Body of pancreas (tissue), 4 donors: ENCODE measurements at regions not wholly inside any gene's neighbourhood (a gene's known extent, or its start where the extent isn't known, plus 50 kb on each side); places are given as distances from the start of the nearest gene placed in this dataset.
A peak's percentile ranks its signal among the peaks of the same experiment; 100 is the strongest.

Source experiments
- ATAC-seq: fragments of 150-250 bp; one replicate; pipeline ENCODE4 v1.9.1; 2016
- DNase-seq, 4 donors: peaks; one replicate each; pipeline ENCODE4 v3.0.0-alpha.2; 2019
- H3K27ac ChIP-seq, 4 donors: fragments of 200-600 bp; sonication (generic); 1 replicate in 3 of 4; 2 replicates in 1 of 4; pipeline versions ENCODE4 v1.5.1 to v1.6.1; 2016 to 2019; ENCODE audit warnings: mild to moderate bottlenecking in 1 of 4, mixed read lengths in 1 of 4, moderate library complexity in 1 of 4
- H3K27me3 ChIP-seq, 2 donors: fragments of 200-600 bp; sonication (generic); one replicate each; pipeline ENCODE4 v1.6.0; 2016; ENCODE audit warnings: mild to moderate bottlenecking in 1 of 2
- H3K36me3 ChIP-seq, 2 donors: fragments of 200-600 bp; sonication (generic); replicated peaks in 1 of 2; 2 replicates each; pipeline ENCODE4 v1.5.1; 2016; ENCODE audit warnings: low read depth in 2 of 2; ENCODE audit not compliant: insufficient read depth in 1 of 2
- H3K4me1 ChIP-seq: fragments of 200-600 bp; sonication (generic); one replicate; pipeline ENCODE4 v1.6.0; 2016
- H3K4me3 ChIP-seq, 2 donors: fragments of 200-600 bp; sonication (generic); 1 replicate in 1 of 2; 2 replicates in 1 of 2; pipeline ENCODE4 v1.5.1; 2016 to 2019
- H3K9me3 ChIP-seq, 3 donors: fragments of 200-600 bp; sonication (generic); 1 replicate in 2 of 3; 2 replicates in 1 of 3; pipeline ENCODE4 v1.5.1; 2016
- CTCF ChIP-seq, 7 experiments: fragments of 450-650 bp in 4 of 7; fragments of 200-600 bp in 3 of 7; sonication (generic) in 3 of 7; IDR thresholded peaks; one replicate each; pipeline ENCODE4 v1.5.1; 2016 to 2019; ENCODE audit warnings: antibody characterized with exemption in 7 of 7
- POLR2A ChIP-seq, 3 donors: fragments of 450-650 bp; IDR thresholded peaks; one replicate each; pipeline ENCODE4 v1.6.1; 2016; ENCODE audit warnings: antibody characterized with exemption in 3 of 3, mild to moderate bottlenecking in 2 of 3
- WGBS, 2 donors: methylation state at CpG; one replicate each; pipeline ENCODE4 v1.1.5; 2017; 5-methylcytosine and 5-hydroxymethylcytosine counted together
- intact Hi-C: fragments of 100-400 bp; cut with DNase I; formaldehyde crosslinking; loops from one replicate; pipeline ENCODE4 v1.15.1; 2023

- WGBS, 2 donors: 69 to 87% methylated on average over 4 of the region's 4 CpGs
- Histone ChIP-seq H3K36me3 (no peaks in the 10 kb centered on the region), H3K27me3 (peaks cover 0 to 3% of the 10 kb centered on the region in 2 donors), H3K4me1 (no peaks in the 10 kb centered on the region), H3K27ac (no peak overlapping the region), H3K4me3 (no peak overlapping the region), H3K9me3 (no peaks in the 10 kb centered on the region)
- ATAC-seq: no peak
- intact Hi-C loops: no loop called here
- no peak for DNase-seq
- no peak for TF ChIP-seq POLR2A (IDR thresholded peaks at IDR 0.05)
- TF ChIP-seq CTCF (IDR thresholded peaks at IDR 0.05): no peak
Observed at GRCh38 chr17:33862772-33863602, 392.1 kb upstream of the CCL2 start.

- no peaks in the 10 kb centered on the region for H3K4me1 ChIP-seq
- H3K9me3 ChIP-seq: no peaks in the 10 kb centered on the region
- intact Hi-C loops: no loop called here
- peaks cover 0 to 3% of the 10 kb centered on the region in 2 donors for H3K27me3 ChIP-seq
- DNase-seq (no peak), ATAC-seq (no peak)
- H3K27ac ChIP-seq: no peak overlapping the region
- TF ChIP-seq CTCF (IDR thresholded peaks at IDR 0.05): no peak
- no peak for TF ChIP-seq POLR2A (IDR thresholded peaks at IDR 0.05)
- H3K4me3 ChIP-seq: no peak overlapping the region
- no peaks in the 10 kb centered on the region for H3K36me3 ChIP-seq
- 60 to 67% methylated on average over 3 of the region's 3 CpGs for WGBS, 2 donors
Observed at GRCh38 chr17:33864758-33865229, 390.3 kb upstream of the CCL2 start.

DNA sequence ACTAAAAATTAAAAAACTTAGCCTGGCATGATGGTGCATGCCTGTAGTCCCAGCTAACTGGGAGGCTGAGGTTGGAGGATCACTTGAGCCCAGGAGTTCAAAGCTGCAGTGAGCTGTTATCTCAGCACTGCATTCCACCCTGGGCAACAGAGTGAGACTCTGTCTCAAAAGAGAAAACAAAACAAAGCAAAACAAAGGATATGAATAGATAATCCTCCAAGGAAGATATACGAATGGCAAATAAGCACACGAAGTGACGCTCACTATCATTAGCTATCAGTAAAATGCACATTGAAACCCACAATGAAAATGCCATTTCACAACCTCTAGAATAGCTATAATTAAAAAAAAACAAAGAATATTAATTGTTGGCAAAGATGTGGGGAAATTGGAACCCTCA lies 386.2 kb upstream of the CCL2 start:
- Histone ChIP-seq H3K4me3 (no peak overlapping the region), H3K36me3 (no peaks in the 10 kb centered on the region), H3K4me1 (no peaks in the 10 kb centered on the region), H3K27ac (no peak overlapping the region), H3K27me3 (no peaks in the 10 kb centered on the region), H3K9me3 (no peaks in the 10 kb centered on the region)
- DNase-seq (no peak), ATAC-seq (no peak)
- no peak for TF ChIP-seq POLR2A (IDR thresholded peaks at IDR 0.05)
- intact Hi-C loops: no loop called here
- 78 to 82% methylated on average over 3 of the region's 3 CpGs for WGBS, 2 donors

GRCh38 chr17:33870936-33871335 lies 384.1 kb upstream of the CCL2 start:
- Histone ChIP-seq H3K27me3 (no peaks in the 10 kb centered on the region), H3K4me1 (no peaks in the 10 kb centered on the region), H3K9me3 (no peaks in the 10 kb centered on the region), H3K4me3 (no peak overlapping the region), H3K27ac (no peak overlapping the region), H3K36me3 (no peaks in the 10 kb centered on the region)
- TF ChIP-seq CTCF (IDR thresholded peaks at IDR 0.05): no peak
- TF ChIP-seq POLR2A (IDR thresholded peaks at IDR 0.05): no peak
- 53 to 61% methylated on average over 3 of the region's 3 CpGs for WGBS, 2 donors
- DNase-seq (no peak), ATAC-seq (no peak)
- intact Hi-C loops: no loop called here

DNA sequence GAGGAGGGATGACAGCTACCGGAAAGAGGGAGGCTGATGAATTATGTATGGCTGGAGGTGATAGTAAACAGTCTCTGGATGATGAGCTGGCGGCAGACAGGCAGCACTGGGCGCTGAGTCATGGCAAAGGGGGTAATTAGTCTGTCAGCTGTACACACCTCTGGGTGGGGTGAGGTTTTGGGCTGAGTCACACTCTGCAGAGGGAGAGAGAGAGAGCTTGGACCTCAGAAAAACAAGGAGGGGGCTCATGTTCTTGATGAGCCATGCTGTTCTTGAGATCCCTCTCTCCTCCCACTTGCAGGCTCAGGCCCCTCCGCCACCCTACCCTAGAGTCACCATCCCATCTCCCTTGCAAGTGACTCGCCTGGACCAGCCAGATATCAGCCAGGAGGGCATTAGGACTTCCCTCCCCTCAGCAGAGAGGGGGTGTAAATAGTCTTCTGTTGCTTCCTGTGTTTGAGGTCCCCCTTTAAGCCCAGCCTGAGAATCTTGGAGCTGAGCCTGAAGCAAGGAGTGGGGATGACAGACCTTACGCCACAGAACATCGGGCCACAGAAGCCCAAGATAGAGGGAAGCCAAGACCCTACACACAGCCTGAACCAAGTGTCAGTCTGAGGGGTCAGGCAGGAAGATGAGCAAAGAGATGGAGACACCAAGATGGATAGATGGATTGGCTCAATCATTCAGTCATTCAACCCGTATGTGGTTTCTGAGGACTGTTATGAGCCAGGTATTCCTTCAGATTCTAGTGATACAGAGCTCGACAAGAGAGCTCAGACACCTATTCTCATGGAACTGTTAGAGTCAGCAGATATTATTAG lies 383.2 kb upstream of the CCL2 start:
- DNase-seq (peak in 1 of 4 donors; percentile 6), ATAC-seq (no peak)
- H3K27ac ChIP-seq: no peak overlapping the region
- no peak overlapping the region for H3K4me3 ChIP-seq
- no peaks in the 10 kb centered on the region for H3K36me3 ChIP-seq
- TF ChIP-seq CTCF (IDR thresholded peaks at IDR 0.05) (no peak), POLR2A (IDR thresholded peaks at IDR 0.05) (no peak)
- no peaks in the 10 kb centered on the region for H3K4me1 ChIP-seq
- 46 to 48% methylated on average over 7 to 9 of the region's 9 CpGs for WGBS, 2 donors
- no peaks in the 10 kb centered on the region for H3K27me3 ChIP-seq
- no peaks in the 10 kb centered on the region for H3K9me3 ChIP-seq
- intact Hi-C loops: no loop called here
